HG03439 (cell line): ENCODE measurements at regions not wholly inside any gene's neighbourhood (a gene's known extent, or its start where the extent isn't known, plus 50 kb on each side); places are given as distances from the start of the nearest gene placed in this dataset.
"Not testable (repeated sequence)": the region's sequence is repeated elsewhere in the genome, so short reads cannot be mapped to it uniquely, and the experiment has no call there.

Source experiments
- ATAC-seq: cut with Tn5 transposase; IDR thresholded peaks from one replicate; pipeline ENCODE4 v1.9.1; 2021; ENCODE audit warnings: mild to moderate bottlenecking, moderate library complexity; ENCODE audit not compliant: unreplicated experiment

DNA sequence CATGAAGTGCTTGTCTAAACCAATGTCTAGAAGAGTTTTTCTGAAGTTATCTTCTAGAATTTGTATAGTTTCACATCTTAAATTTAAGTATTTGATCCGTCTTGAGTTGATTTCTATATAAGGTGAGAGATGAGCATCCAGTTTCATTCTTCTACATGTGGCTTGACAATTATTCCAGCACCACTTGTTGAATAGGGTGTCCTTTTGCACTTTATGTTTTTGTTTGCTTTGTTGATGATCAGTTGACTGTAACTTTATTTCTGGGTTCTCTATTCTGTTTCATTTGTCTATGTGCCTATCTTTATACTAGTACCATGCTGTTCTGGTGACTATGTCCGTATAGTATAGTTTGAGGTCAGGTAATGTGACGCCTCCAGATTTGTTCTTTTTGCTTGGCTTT is 426.6 kb upstream of the CHRM2 start:
- ATAC-seq, result no peak

DNA sequence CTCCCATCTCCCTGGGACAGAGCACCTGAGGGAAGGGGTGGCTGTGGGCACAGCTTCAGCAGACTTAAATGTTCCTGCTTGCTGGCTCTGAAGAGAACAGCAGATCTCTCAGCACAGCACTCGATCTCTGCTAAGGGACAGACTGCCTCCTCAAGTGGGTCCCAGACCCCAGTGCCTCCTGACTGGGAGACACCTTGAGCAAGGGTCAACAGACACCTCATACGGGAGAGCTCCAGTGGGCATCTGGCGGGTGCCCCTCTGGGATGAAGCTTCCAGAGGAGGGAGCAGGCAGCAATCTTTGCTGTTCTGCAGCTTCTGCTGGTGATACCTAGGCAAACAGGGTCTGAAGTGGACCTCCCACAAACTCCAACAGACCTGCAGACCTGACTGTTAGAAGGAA is 436.7 kb upstream of the CHRM2 start:
- ATAC-seq, result not testable (repeated sequence)

DNA sequence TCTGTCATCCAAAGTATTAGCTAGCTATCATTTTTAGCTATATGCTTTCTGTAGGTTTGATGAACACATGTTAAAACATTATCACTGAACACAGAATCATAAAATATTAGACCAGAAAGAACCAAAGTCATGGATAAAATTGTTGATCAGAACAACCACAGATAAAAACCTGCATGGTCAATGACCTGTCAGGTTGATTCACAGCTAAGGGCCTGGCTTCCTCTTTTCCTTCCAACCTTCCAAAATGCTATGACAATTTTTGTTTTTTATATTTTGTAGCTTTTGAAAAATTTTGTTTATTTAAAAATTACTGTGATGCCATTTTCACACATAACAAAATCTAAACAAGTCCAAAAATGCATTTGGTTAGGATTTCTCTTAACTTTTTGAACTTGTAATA is 444.4 kb upstream of the CHRM2 start:
- ATAC-seq, result no peak

DNA sequence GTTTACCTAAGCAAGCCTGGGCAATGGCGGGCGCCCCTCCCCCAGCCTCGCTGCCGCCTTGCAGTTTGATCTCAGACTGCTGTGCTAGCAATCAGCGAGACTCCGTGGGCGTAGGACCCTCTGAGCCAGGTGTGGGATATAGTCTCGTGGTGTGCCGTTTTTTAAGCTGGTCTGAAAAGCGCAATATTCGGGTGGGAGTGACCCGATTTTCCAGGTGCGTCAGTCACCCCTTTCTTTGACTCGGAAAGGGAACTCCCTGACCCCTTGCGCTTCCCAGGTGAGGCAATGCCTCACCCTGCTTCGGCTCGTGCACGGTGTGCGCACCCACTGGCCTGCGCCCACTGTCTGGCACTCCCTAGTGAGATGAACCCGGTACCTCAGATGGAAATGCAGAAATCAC is 442.6 kb upstream of the MTPN start:
- not testable (repeated sequence) for ATAC-seq

DNA sequence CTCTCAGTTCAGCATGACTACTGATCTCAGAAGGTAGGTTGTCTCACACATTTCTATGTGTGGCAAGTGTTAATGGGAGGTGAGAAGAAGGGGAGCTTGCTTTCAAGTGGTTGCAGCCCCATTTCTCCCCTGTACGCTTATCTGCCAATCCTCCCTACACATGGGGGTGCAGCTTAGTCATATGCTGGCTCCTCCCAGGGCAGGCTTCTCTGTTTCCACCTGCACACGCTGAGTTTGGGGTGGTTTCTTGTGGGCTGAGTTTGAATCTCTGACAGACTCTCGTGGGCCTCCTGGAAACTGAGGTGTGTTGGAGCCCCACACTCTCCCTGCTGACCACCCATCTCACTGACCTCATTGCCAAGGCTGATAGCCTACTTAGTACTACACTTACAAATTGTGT is 435.8 kb upstream of the MTPN start:
- no peak for ATAC-seq

DNA sequence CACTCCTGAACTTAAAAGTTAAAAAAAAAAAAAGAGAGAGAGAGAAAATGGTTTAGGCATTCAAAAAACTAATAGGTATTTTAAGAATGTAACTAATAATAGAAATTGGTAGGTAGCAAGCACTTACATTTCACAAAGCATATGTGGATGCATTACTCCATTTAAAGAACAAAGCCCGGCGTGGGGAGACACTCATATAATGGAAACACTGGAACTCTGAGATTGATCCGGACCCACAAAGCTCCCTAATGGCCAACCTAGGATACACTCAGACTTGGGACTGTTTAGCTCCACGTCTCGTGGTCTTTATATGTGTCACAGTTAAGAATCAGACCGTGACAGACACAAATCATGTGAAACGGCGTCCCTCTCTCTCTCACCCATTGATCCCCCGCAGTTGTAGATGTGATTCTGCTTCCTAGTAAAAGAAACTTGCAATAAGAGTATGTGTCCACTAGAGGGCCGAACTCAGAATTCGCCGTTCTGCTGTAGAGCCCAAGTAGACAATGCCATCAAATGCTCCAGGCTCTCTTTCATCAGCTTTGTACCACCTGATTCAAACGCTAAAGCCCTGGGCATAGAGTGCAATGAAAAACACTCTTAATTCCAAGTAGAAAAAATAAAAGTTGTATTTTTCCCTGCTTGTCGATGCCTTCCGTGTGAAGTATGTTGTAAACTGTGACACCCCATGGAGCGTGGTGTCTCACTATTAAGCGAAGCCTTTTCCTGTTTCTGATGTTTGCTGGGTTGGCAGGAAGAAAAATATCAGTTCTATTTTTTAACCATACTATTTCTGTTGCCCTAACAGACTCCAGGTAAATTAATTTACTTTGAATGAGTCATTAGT is 429.0 kb upstream of the MTPN start:
- ATAC-seq, result peak; percentile 98

DNA sequence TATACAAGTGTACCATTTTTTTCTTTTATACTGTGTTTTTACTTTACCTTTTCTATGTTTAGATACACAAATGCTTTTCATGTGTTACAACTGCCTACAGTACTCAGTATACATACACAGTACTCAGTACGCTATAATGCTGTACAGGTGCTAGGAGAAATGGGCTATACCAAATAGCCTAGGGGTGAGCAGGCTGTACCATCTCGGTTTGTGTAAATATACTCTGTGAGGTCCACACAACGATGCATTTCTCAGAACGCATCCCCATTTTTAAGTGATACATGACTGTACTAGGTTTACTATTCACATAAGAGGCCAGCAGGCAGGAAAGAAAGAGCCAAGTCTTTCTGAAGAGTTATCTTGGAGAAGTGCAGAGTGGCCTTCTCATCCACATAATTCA is 426.4 kb upstream of the MTPN start:
- ATAC-seq, result no peak

DNA sequence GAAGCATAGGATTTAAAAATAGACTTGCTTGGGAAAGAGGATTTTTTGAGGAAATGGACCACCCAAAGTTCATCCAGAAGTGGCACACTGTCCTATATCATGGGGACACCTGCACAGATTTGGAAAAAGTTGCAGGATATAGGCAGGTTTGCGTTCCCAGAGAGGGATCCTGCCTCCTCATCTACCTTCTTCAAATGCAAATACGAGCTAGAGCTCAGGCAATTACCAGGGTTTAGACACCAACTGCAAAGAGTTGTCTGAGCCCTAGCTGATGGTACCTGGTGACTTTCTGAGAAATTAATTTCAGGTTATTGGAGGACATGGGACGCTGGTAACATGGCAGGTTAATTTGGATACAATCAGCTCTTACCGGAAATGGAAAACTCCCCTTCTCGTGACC is 423.7 kb upstream of the MTPN start:
- no peak for ATAC-seq

DNA sequence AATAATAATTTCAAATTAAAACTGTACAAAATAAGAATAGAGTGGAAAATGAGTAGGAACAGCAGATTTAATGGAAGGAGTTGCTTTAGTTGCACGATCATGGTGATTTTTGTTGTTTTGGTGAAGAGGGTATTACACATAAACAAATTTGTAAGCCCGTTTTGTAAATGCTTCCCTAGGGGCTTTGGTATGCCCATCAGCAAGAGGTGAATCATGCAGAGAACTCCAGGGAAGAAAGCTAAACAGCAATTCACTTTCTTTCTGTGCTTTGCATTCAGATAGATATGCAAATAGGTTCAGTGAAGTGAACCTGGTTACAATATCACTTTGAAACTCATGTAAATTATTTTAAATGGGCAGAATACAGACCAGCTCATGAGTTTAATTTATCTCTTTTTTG is 422.2 kb upstream of the MTPN start:
- ATAC-seq, result no peak

DNA sequence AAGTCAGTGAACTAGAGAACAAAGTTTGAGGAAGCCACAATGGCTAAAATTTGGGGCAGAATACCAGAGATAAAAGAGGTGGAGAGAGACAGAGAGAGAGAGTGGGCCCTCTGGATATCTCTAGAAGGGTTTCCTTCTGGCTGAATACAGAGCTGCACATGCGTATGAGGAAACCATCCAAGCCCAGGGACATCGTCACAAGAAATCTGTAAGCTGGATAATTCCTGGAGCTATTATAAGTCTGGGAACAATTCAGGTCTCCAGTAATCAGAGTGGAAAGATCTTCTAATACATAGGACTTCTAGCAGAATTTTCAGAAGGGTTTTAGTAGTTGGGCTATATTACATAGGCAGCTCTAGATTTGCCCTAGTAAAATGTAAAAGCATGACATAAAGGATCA is 415.7 kb upstream of the MTPN start:
- ATAC-seq, result no peak

DNA sequence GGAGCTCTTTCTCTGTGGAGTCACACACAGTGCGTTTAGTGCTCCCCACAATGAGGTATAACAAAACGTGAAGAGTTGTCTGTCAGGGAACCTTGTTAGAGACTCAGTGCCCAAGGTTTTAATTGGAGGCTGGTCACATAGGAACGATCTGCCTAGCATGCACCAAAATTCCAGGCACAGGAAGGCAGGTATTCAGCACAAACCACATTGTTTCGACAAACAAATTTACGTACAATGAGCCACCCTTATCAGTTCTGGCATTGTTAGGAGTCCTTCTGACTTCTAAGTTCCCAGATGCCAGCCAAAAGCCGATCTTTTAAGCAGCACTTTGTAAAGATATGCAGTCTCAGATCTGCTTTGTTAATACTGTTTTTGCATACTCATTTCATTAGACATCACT is 414.2 kb upstream of the MTPN start:
- ATAC-seq, result no peak

DNA sequence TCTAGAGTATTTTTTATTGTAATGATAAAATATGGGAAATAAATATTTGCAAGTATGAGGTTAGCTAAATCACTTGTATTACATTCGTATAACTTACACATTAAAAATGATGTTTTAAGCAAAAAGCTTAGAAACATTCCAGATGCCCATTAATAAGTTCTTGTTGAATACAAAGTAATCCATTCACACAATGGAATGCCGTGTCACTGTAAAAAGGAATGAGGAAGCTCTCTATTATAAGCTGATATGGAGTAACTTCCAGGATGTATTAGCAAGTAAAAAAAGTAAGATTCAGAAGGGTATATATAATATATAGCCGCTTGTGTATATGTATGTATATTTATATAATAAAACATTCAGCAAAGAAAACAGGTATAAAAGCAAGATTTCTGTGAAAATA is 412.8 kb upstream of the MTPN start:
- no peak for ATAC-seq

DNA sequence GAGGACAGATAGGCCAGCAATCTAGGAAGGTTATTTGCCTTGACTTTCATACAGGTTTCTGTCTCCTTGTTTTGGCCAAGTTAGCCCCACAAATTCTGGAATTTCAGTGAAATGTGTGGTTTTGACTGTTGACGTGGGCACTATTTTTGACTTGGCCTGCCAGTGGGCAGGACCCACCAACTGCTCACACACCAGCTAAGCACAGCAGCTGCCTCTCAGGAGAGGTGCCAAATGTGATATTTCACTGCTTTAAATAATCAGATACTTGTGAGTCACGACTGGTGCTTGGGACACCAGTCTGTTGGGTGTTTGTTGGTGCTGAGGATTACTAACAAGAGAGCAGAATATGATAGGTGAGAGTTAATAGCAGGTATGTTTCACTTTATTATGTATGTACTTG is 409.7 kb upstream of the MTPN start:
- no peak for ATAC-seq

DNA sequence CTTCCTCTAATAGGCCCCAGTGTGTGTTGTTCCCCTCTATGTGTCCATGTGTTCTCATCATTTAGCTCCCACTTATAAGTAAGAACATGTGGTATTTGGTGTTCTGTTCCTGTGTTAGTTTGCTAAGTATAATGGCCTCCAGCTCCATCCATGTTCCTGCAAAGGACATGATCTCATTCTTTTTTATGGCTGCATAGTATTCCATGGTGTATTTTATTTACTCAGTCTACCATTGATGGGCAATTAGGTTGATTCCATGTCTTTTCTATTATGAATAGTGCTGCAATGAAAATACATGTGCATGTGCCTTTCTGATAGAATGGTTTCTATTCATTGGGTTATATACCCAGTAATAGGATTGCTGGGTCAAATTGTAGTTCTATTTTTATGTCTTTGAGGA is 394.2 kb upstream of the MTPN start:
- not testable (repeated sequence) for ATAC-seq

DNA sequence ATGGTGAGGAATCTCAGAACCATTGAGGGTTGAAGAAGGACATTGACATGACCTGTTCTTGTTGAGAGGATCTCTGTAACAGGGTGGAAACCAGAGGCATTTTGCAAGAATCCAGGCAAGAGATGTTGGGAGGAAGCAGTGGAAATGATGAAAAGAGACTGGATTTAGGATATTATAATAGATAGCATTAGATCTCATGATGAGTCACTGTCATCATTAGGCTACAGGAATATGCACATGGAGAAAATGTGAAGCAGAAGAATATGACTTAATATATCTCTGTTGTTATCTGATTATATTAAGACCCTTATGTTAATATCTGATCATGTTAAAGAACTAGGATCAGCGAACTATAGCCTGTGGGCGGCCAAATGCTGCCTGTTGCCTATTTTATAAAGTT is 393.0 kb upstream of the MTPN start:
- ATAC-seq, result no peak

DNA sequence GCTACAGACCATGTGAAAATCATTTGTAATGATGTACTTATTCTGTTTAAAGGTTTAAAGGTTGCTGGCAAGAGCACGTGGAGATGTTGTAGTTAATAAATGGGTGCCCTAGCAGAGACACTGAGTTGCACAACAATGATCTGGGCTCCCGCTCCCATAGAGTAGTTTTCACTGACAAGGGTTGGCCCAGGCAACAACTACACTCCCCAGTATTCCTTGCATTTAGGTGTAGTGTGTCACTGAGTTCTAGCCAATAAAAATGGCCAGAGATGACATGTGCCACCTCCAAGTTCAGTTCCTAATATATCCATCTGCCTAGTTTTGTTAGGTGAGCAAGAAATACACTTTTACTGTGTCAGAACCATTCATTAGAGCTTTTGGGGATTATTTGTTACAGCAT is 392.1 kb upstream of the MTPN start:
- ATAC-seq, result no peak

DNA sequence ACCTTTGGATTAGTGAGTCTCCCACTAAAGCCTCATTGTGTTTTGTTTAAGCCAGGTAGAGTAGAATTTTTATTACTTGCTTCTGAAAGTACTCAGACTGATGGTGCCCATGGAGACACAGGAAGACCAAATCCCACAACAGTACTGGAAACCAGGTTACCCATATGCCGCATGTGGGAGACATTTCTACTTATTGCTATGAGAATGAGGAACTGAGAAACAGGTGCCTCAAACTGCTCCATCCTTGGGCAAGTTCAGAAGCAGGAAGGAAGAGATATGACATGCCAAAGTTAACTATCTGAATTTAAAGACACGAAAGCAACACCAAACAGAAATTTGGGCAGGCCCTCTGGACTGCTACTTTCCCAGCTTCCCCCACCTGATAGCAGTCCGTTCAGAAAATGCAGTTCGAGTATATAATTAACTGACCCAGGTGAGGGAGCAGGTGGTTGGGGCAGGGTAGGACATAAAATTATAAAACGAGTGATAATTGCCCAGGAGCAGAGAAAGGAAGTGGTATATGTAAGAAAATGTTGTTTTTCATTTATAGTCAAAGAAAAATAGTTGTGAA is 382.3 kb upstream of the MTPN start:
- peak; percentile 98 for ATAC-seq

DNA sequence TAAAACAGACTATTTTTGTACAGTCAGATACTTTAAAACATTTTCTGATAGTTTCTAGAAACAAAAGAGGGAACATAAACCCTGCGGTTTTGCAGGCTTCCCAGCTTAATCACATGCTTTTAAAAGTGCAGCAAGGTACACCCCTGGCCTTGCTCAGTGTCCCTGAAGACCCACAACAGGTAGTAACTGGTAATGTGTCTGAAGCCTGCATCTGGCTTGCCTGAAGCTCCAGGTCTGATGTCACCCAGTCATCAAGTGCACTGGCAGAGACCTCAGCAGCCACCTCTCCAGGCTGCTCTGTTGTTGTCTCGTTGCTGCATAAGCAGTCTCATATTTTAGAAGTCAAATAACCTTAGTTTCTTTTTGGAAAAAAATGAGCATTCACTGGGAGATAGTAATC is 376.1 kb upstream of the MTPN start:
- peak; percentile 58 for ATAC-seq

DNA sequence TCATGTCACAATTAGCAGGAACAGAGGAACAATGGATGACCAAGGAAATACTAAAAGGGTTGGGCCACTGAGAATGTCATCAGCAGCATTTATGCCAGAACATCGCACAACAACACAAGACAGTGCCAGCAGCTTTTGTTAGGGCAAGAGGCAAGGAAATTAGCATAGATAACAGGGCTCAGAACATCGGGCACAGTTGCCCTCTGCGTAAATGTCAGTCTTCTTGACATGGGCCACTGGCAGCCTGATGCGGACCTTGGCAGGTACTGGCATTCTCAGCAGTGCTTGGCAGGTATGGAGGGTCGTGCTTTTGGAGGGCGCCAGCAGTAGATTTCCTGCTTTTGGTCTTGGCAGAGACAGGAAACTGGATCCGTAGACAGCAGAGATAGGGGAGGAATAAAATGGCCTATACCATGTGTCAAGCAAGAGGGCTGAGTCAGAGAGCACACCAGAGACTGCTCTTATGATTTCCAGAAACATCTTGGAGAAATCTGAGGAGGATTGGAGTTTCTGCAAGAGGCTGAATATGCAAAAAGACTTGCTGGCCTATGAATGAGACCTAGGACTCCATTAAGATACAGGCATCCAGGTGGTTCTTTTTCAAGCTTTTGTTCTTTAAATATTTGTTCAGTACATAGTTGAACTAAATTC is 371.5 kb upstream of the MTPN start:
- no peak for ATAC-seq

DNA sequence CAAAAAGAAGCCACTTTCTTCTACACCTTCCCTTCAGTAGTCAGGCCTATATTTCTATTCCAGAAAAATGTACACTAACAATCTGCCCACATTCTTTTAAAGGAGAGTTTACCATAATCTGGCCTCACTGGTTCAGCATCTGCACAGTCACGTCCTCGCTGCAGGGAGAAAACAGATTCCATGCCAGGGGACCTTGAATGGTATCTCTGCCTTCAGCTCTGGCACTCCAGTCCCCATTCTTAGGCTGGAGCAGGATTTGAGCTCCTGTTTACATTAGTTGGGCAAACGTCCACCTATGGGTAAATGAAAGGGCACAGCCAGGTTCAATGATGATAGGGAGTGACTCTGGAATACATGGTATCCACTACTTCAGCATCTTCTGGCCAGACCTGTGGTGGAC is 371.0 kb upstream of the MTPN start:
- no peak for ATAC-seq

DNA sequence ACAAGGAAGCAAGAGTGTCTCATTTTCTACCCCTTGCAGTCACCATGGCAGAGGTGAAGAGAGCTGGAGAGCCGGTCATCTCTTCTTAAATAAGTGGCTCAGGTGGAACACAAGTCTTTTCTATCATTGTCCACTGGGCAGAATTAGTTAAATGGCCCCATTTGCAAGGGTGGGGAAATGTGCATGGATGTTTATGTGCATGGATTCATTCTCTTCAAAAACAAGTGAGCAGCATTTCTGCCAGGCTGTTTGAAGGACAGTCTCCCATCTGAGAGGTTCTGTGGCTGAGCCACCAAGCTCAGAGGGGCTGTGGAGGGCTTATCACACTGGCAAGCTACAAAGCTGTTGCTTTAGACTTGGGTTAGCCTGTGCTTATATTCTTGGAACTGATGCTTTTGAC is 370.3 kb upstream of the MTPN start:
- ATAC-seq, result no peak

DNA sequence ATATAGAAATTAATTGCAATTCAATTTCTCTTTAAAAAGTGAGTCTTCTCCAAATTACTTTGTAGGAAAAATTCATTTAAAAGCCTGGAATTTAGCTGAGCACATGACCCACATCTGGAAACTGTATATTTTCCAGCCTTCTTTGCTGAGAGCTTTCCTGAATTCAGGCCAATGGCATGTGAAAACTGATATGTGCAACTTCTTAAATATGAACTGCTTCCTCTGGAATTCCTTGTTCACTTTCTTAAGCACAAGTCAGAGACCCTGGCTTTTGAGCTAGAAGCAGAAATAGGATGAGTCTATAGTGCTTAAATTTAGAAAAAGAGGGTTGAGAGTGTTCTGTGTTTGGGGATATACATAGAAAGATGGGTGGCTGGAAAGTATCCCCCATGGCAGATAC is 365.1 kb upstream of the MTPN start:
- no peak for ATAC-seq
